ENCODE measurements at regions not wholly inside any gene's neighbourhood (a gene's known extent, or its start where the extent isn't known, plus 50 kb on each side); places are given as distances from the start of the nearest gene placed in this dataset.

DNA sequence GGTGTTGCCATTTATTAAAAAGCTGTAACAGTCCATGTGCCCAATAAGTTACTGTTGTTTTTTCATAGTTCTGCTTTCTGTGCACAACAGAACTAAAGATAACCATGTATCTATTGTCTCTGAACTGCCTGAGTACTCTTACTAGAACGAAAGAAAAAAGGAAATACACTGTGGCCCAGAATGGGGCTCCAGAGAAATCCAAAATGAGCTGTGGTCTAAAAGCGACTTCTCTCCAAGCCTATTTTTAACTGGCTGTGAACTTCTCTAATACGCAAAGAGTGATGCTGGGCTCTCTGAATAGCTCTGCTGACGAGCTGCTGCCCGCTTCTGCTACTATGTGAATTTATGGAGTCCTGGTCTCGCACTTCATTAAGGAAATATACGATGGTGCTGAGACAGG, 56.2 kb upstream of the LPP start:
- CTCF ChIA-PET = interaction anchor here (0.5 kb wide), 2 partner anchors 31 to 351 kb away, joined by 3 to 4 read pairs; no protein-coding TSS in a partner anchor
- H3K4me1 Mint-ChIP-seq = peaks cover 1% of the 10 kb centered on the region
- no peak overlapping the region for H3K4me3 Mint-ChIP-seq
- DNase-seq (no peak), ATAC-seq (no peak)
- no peaks in the 10 kb centered on the region for H3K27me3 Mint-ChIP-seq
- intact Hi-C loops (cut with DNase I, micrococcal nuclease) = no loop called here
- peaks cover 2% of the 10 kb centered on the region for H3K9me3 Mint-ChIP-seq (ENCODE audit: low read depth)
- H3K36me3 Mint-ChIP-seq (ENCODE audit: low read depth) = no peaks in the 10 kb centered on the region
- no peak overlapping the region for H3K27ac Mint-ChIP-seq
- POLR2A ChIA-PET = no interaction called here

DNA sequence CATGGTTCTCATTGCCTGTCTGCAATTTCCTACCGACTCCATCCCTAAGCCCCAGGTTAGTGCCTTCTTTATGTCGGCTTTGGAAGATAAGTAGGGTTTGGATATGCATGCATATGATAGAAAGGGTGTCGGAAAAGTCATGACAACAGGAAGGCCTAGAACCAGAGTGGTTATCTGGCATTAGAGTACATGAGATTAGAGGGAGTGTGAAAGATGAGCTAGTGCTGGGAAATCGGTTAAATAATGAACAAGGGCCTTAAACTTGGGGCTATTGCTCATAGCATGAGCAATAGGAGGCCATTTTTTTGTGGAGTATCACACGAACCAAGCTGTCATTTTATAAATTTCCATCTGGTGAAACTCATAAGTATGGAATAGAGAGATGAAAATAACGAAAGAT, 54.0 kb upstream of the LPP start:
- DNase-seq (no peak), ATAC-seq (no peak)
- Mint-ChIP-seq H3K9me3 (ENCODE audit: low read depth) (peaks cover 2% of the 10 kb centered on the region), H3K4me3 (no peak overlapping the region), H3K27ac (no peak overlapping the region), H3K36me3 (ENCODE audit: low read depth) (no peaks in the 10 kb centered on the region), H3K27me3 (no peaks in the 10 kb centered on the region), H3K4me1 (no peaks in the 10 kb centered on the region)
- intact Hi-C loops (cut with DNase I, micrococcal nuclease) = no loop called here
- ChIA-PET POLR2A (no interaction called here), CTCF (interaction anchor here (0.6 kb wide), 2 partner anchors 33 to 360 kb away, joined by 3 read pairs; no protein-coding TSS in a partner anchor)

DNA sequence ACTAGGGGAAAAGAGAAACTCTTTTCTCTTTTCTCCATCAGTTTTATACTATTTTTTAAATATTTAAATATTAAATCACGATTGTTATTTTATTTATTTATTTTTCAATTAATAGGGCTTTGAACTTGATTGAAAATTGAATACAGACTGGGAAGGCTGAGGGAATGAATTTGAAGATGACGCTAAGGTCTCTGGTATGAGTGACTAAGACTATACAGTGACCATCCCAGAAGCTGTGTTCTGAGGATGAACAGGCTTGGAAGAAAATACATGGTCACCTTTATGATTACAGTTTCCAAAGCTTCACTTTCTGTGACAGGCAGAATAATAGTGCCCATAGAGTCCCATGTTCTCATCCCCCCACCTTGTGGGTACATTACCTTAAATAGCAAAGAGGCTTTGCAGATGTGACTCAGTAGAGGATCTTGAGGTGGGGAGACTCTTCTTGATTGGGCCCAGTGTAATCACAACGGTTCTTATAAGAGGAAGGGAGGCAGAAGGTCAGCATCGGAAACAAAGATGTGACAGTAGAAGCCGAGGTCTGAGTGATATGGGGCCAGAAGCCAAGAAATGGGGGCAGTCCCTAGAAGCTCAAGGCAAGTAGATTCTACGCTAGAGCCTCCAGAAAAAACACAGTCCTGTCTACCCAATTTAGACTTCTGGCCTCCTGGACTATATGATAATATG, 51.0 kb upstream of the LPP start:
- Mint-ChIP-seq H3K9me3 (ENCODE audit: low read depth) (peaks cover 2% of the 10 kb centered on the region), H3K4me1 (no peaks in the 10 kb centered on the region), H3K36me3 (ENCODE audit: low read depth) (no peaks in the 10 kb centered on the region), H3K27me3 (peaks cover 6% of the 10 kb centered on the region), H3K4me3 (no peak overlapping the region), H3K27ac (no peak overlapping the region)
- ATAC-seq = no peak
- ChIA-PET CTCF (interaction anchor here (1.0 kb wide), 1 partner anchor 363 kb away, joined by 5 read pairs; no protein-coding TSS in a partner anchor), POLR2A (no interaction called here)
- DNase-seq = no peak
- intact Hi-C loops (cut with DNase I, micrococcal nuclease) = no loop called here

DNA sequence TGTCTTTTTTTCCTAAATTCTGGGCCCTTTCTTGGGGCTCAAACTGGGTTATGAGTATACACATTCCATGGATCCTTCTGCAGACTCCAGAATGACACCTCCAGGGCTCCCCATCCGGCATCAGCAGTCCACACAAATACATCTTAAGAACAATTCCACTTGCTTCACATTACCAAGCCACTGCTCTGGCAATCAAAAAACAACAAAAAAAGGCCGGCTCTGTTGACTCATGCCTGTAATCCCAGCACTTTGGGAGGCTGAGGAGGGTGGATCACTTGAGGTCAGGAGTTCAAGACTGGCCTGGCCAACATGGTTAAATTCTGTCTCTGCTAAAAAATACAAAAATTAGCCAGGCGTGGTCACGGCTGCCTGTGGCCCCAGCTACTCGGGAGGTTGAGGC, 49.9 kb upstream of the LPP start:
- ATAC-seq (no peak), DNase-seq (no peak)
- Mint-ChIP-seq H3K27me3 (peaks cover 6% of the 10 kb centered on the region), H3K4me3 (no peak overlapping the region), H3K27ac (no peak overlapping the region), H3K36me3 (ENCODE audit: low read depth) (no peaks in the 10 kb centered on the region), H3K4me1 (peaks cover 5% of the 10 kb centered on the region), H3K9me3 (ENCODE audit: low read depth) (peaks cover 2% of the 10 kb centered on the region)
- CTCF ChIA-PET = no interaction called here
- POLR2A ChIA-PET = no interaction called here
- intact Hi-C loops (cut with DNase I, micrococcal nuclease) = no loop called here
